ENCODE measurements at regions not wholly inside any gene's neighbourhood (a gene's known extent, or its start where the extent isn't known, plus 50 kb on each side); places are given as distances from the start of the nearest gene placed in this dataset.

DNA sequence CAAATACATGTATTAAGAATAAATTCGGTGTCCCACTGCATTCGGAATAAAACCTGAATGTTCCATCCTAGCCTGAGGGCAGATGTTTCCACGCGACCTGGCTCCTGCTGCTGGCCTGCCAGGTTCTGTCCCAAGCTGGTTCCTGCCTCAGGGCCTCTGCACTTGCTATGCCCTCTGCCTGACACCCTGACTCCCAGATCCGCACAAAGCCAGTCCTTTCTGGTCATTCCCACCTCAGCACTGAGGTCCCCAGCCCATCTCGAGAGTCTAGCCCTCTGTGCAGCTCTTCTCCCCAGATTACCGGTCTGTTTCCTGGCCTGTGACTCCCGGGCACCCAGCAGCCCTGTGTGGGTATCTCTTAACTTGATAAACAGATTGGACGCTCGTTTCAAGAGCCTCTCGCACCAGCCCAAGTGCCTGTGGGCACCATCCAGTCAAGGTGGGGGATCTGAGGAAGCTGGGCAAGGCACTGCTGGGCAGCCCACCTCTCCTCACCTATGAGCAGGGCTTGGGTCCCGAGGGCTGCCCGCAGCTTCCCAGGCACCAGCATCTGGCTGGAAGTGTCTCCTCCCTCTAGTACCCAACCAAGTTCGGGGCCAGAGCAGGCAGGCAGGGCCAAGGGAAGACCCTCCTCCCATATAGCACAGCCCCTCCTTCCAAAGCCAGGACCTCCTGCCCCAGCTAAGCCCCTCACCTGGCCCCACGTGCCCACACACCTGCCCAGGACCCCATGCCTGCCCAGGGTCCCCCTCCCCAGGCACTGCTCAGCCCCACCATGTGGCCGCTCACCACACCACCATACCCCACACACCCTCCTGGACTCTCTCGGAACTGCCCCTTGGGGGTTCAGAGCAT, 132.2 kb downstream of the NCOR2 start:
- TF ChIP-seq CTCF (IDR thresholded peaks at IDR 0.05; ENCODE audit: low read length) (no peak), EZH2 (IDR thresholded peaks at IDR 0.05; ENCODE audit: borderline replicate concordance, low read length) (no peak)
